Prostate gland (tissue), 2 donors: ENCODE measurements at regions not wholly inside any gene's neighbourhood (a gene's known extent, or its start where the extent isn't known, plus 50 kb on each side); places are given as distances from the start of the nearest gene placed in this dataset.

Experiments used
- DNase-seq: peaks from one replicate; pipeline ENCODE4 v3.0.0-alpha.2; 2019; ENCODE audit warnings: low spot score
- H3K27ac ChIP-seq, 2 donors: fragments of 200-600 bp; sonication (generic); 2 replicates each; pipeline ENCODE4 v1.5.1; 2017 to 2019
- H3K27me3 ChIP-seq: fragments of 200-600 bp; sonication (generic); replicated peaks from 2 replicates; pipeline ENCODE4 v1.5.1; 2019; ENCODE audit not compliant: insufficient read depth
- H3K36me3 ChIP-seq, 2 donors: fragments of 200-600 bp; sonication (generic); 1 replicate in 1 of 2; 2 replicates in 1 of 2; pipeline versions ENCODE4 v1.5.1 to v1.8.1; 2017 to 2019
- H3K4me1 ChIP-seq: fragments of 200-600 bp; sonication (generic); replicated peaks from 2 replicates; pipeline ENCODE4 v1.5.1; 2019
- H3K4me3 ChIP-seq, 2 donors: fragments of 200-600 bp; sonication (generic); 2 replicates each; pipeline ENCODE4 v1.5.1; 2017 to 2019
- H3K9me3 ChIP-seq: fragments of 200-600 bp; sonication (generic); 2 replicates; pipeline ENCODE4 v1.5.1; 2017
- POLR2A ChIP-seq: fragments of 450-650 bp; IDR thresholded peaks from one replicate; pipeline ENCODE4 v1.6.1; 2016; ENCODE audit warnings: antibody characterized with exemption, mild to moderate bottlenecking
- POLR2AphosphoS5 ChIP-seq: sonication (generic); formaldehyde crosslinking; IDR thresholded peaks from one replicate; pipeline ENCODE4 v1.6.1; 2017; ENCODE audit warnings: antibody characterized with exemption
- WGBS: methylation state at CpG from one replicate; pipeline ENCODE4 v1.1.5; 2018; 5-methylcytosine and 5-hydroxymethylcytosine counted together
- intact Hi-C: fragments of 100-400 bp; cut with DNase I; formaldehyde crosslinking; loops from one replicate; pipeline ENCODE4 v1.14.2; 2022
- TF ChIP-seq, protein P1 (sequence below), 4 experiments: fragments of 200-600 bp in 2 of 4; fragments of 450-650 bp in 2 of 4; sonication (generic) in 2 of 4; IDR thresholded peaks; 1 replicate in 3 of 4; 2 replicates in 1 of 4; pipeline ENCODE4 v1.5.1; 2016 to 2019; ENCODE audit warnings: antibody characterized with exemption in 4 of 4, mild to moderate bottlenecking in 2 of 4, moderate library complexity in 2 of 4

DNA sequence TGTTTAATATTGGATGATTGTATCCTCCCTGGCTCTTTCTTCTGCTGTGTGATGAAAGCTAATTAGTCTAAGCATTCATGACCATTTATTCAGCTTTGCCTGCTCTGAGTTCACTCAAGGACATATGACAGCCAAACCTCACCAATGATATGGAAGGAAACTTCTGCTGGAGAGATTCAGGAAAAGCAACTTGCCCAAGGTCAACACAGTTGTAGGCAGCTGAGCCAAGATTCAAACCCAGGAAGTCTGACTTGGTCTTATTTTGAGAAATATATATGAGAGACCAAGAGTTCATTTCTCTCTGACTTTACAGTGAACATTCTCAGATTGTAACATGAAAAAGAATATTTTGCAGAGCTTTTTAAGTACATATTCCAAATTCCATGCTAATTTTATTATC is 1588.5 kb upstream of the PIK3C3 start:
- Histone ChIP-seq H3K36me3 (no peaks in the 10 kb centered on the region), H3K27ac (no peak overlapping the region), H3K4me3 (no peak overlapping the region), H3K27me3 (no peaks in the 10 kb centered on the region), H3K4me1 (no peaks in the 10 kb centered on the region), H3K9me3 (no peaks in the 10 kb centered on the region)
- intact Hi-C loops = no loop called here
- TF ChIP-seq, protein P1, sequence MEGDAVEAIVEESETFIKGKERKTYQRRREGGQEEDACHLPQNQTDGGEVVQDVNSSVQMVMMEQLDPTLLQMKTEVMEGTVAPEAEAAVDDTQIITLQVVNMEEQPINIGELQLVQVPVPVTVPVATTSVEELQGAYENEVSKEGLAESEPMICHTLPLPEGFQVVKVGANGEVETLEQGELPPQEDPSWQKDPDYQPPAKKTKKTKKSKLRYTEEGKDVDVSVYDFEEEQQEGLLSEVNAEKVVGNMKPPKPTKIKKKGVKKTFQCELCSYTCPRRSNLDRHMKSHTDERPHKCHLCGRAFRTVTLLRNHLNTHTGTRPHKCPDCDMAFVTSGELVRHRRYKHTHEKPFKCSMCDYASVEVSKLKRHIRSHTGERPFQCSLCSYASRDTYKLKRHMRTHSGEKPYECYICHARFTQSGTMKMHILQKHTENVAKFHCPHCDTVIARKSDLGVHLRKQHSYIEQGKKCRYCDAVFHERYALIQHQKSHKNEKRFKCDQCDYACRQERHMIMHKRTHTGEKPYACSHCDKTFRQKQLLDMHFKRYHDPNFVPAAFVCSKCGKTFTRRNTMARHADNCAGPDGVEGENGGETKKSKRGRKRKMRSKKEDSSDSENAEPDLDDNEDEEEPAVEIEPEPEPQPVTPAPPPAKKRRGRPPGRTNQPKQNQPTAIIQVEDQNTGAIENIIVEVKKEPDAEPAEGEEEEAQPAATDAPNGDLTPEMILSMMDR (IDR thresholded peaks at IDR 0.05) = no peak
- no peak for TF ChIP-seq POLR2A
- TF ChIP-seq POLR2AphosphoS5 = no peak
- DNase-seq = no peak

DNA sequence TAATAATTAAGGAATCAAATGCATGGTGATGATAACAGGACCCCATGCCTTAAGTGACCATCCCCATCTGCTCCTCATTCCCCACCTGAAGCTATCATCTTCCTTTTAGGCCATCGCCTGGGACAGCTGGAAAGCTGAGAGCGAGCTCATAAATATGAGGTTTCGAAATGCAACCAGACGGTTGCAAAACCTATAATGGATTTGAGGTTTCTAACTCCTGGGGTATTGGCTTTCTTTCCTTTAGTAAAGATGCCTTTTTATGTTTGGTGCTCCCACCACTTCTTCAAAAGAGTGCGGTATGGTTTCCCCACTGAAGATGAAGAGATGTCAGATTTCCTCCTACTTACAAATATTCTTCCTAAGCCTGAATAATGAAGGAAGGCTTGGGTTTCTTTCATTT is 1589.5 kb upstream of the PIK3C3 start:
- Histone ChIP-seq H3K27ac (no peak overlapping the region), H3K27me3 (no peaks in the 10 kb centered on the region), H3K4me3 (no peak overlapping the region), H3K36me3 (no peaks in the 10 kb centered on the region), H3K9me3 (no peaks in the 10 kb centered on the region), H3K4me1 (no peaks in the 10 kb centered on the region)
- no peak for DNase-seq
- 76% methylated on average over 5 of the region's 5 CpGs for WGBS
- TF ChIP-seq POLR2AphosphoS5 = no peak
- TF ChIP-seq POLR2A = no peak
- TF ChIP-seq, protein P1 (IDR thresholded peaks at IDR 0.05) = no peak
- intact Hi-C loops = no loop called here

DNA sequence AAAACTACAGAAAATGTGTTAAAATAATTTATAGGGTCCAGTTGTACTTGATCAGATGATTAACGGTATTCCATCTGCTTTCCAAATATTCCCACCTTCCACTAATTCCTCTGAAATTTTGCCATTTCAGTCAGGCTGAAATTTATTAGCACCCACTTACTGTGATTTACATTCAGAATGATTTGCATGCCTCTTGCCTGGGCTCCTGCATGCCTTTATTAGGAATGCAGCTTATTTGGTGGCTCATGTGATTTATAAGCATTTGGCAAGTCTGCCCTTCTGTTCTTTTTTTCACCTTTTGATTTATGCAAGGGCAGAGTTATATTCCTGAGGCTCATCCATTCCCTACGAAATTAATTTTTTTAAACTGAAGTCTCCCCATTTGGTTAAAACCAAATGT is 1594.5 kb upstream of the PIK3C3 start:
- 24% methylated on average over 2 of the region's 2 CpGs for WGBS
- H3K27ac ChIP-seq = no peak overlapping the region

DNA sequence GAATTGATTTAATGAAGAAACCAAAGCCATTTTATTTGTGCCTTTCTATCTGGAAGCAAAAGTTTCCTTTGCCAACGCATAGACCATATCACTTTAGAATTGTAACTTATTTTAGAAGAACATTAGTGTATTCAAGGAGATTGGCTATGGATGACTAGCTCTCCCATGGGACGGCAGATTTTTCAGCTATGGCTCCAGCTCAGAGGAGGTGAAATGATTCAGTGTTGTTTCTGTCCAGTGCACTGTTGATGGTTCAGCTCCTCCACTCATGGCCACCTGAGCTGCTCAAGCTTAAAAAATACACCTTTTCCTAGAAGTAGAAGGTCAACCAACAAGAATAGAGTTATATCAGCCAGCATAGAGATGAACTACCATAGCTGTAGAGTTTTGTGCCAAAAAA is 1597.5 kb upstream of the PIK3C3 start:
- 94% methylated on average over 2 of the region's 2 CpGs for WGBS
- no peaks in the 10 kb centered on the region for H3K4me1 ChIP-seq
- no peak for DNase-seq
- no peak overlapping the region for H3K4me3 ChIP-seq
- H3K27me3 ChIP-seq = no peaks in the 10 kb centered on the region
- no peaks in the 10 kb centered on the region for H3K36me3 ChIP-seq
- no peak overlapping the region for H3K27ac ChIP-seq
- TF ChIP-seq POLR2AphosphoS5 = no peak
- TF ChIP-seq, protein P1 (IDR thresholded peaks at IDR 0.05) = no peak
- no peak for TF ChIP-seq POLR2A
- intact Hi-C loops = no loop called here
- H3K9me3 ChIP-seq = no peaks in the 10 kb centered on the region

More for the DNA sequence above, 1594.5 kb upstream of the PIK3C3 start:
- TF ChIP-seq POLR2AphosphoS5 = no peak
- TF ChIP-seq POLR2A = no peak
- TF ChIP-seq, protein P1 (IDR thresholded peaks at IDR 0.05) = no peak
- intact Hi-C loops = no loop called here
- no peaks in the 10 kb centered on the region for H3K9me3 ChIP-seq
- H3K36me3 ChIP-seq = no peaks in the 10 kb centered on the region
- H3K4me3 ChIP-seq = no peak overlapping the region
- H3K4me1 ChIP-seq = no peaks in the 10 kb centered on the region
- H3K27me3 ChIP-seq = no peaks in the 10 kb centered on the region
- DNase-seq = no peak

DNA sequence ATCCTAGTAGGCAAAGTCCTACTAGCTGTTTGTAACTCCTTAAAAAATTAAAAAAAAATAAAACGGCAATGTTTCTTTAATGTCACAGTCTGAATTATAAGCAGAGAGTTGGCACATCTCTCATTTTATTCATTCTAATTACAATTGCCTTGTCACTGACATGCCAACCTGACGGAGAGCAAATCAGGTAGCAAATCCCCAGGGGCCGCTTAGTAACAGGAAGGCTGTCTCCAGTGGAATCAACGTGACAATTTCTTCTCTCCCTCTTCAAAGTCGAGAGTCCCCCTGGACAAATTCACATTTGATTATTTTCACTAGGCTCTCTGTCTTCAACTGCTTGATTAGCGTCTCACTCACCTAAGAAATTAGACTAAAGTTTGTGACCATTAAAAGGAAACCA is 1598.9 kb upstream of the PIK3C3 start:
- no peak overlapping the region for H3K27ac ChIP-seq
- intact Hi-C loops = no loop called here
- no peaks in the 10 kb centered on the region for H3K4me1 ChIP-seq
- 75% methylated on average over 6 of the region's 6 CpGs for WGBS
- H3K9me3 ChIP-seq = no peaks in the 10 kb centered on the region
- no peak for DNase-seq
- no peaks in the 10 kb centered on the region for H3K36me3 ChIP-seq
- TF ChIP-seq POLR2A (no peak), POLR2AphosphoS5 (no peak)
- TF ChIP-seq, protein P1 (IDR thresholded peaks at IDR 0.05) = no peak
- no peaks in the 10 kb centered on the region for H3K27me3 ChIP-seq
- no peak overlapping the region for H3K4me3 ChIP-seq
